ENCODE measurements at regions not wholly inside any gene's neighbourhood (a gene's known extent, or its start where the extent isn't known, plus 50 kb on each side); places are given as distances from the start of the nearest gene placed in this dataset.

DNA sequence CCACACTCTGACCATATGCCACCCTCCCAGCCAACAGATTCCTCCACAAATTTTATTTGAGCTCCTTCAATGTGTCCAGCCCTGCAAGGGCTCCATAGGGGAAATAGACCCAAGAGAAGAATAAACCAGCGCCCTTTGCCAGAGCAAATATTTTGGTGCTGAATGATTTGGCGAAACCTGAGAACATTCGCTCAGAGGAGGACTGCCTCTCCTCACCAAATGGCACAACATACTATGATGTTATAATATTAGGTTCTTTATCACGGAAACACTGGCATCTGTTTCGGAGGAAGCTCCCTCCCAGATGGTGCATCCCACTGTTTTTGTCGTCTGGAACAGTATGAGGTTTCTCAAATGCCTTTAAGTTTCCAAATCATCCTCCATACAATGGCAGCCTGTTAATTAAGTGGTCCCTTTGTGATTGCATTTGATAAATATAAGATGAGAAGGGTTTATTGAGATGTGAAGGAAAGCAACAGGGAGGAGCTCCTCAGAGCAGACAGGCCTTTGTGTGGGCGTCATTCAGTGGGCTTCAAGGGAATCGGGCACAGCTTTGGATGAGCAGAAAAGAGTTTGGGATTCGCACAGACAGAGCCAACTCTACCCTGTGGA is 139.1 kb upstream of the ADRA1B start:
- TF ChIP-seq, protein P1, sequence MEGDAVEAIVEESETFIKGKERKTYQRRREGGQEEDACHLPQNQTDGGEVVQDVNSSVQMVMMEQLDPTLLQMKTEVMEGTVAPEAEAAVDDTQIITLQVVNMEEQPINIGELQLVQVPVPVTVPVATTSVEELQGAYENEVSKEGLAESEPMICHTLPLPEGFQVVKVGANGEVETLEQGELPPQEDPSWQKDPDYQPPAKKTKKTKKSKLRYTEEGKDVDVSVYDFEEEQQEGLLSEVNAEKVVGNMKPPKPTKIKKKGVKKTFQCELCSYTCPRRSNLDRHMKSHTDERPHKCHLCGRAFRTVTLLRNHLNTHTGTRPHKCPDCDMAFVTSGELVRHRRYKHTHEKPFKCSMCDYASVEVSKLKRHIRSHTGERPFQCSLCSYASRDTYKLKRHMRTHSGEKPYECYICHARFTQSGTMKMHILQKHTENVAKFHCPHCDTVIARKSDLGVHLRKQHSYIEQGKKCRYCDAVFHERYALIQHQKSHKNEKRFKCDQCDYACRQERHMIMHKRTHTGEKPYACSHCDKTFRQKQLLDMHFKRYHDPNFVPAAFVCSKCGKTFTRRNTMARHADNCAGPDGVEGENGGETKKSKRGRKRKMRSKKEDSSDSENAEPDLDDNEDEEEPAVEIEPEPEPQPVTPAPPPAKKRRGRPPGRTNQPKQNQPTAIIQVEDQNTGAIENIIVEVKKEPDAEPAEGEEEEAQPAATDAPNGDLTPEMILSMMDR (IDR thresholded peaks at IDR 0.05; ENCODE audit: low read length) = no peak
- no peak for TF ChIP-seq EZH2 (optimal IDR thresholded peaks at IDR 0.05; ENCODE audit: low read depth, low read length)
